Loucy (cell line): ENCODE measurements at regions not wholly inside any gene's neighbourhood (a gene's known extent, or its start where the extent isn't known, plus 50 kb on each side); places are given as distances from the start of the nearest gene placed in this dataset.

Source experiments
- H2AFZ ChIP-seq: fragments of 200-600 bp; sonication (generic); 2 replicates; pipeline ENCODE4 v1.6.0; 2016; ENCODE audit warnings: antibody characterized with exemption, mild to moderate bottlenecking, low read length, moderate library complexity
- H3F3A ChIP-seq: fragments of 200-600 bp; 2 replicates; pipeline ENCODE4 v1.6.0; 2016; ENCODE audit warnings: antibody characterized with exemption, low read depth, mild to moderate bottlenecking
- H3K27me3 ChIP-seq: fragments of 200-600 bp; sonication (generic); 2 replicates; pipeline ENCODE4 v1.6.1; 2014; ENCODE audit warnings: low read length, mild to moderate bottlenecking; ENCODE audit not compliant: insufficient read depth, poor library complexity, severe bottlenecking
- H3K36me3 ChIP-seq: fragments of 200-600 bp; sonication (generic); 2 replicates; pipeline ENCODE4 v1.6.1; 2016; ENCODE audit warnings: low read length; ENCODE audit not compliant: insufficient read depth
- H3K4me1 ChIP-seq: fragments of 200-600 bp; sonication (generic); 2 replicates; pipeline ENCODE4 v1.5.1; 2014; ENCODE audit warnings: low read length, mild to moderate bottlenecking; ENCODE audit not compliant: insufficient read depth, poor library complexity, severe bottlenecking
- H3K4me2 ChIP-seq: fragments of 200-600 bp; sonication (generic); 2 replicates; pipeline ENCODE4 v1.6.0; 2014; ENCODE audit warnings: antibody characterized with exemption, low read length, low read depth, mild to moderate bottlenecking; ENCODE audit not compliant: poor library complexity, severe bottlenecking
- H3K4me3 ChIP-seq: fragments of 200-600 bp; sonication (generic); 2 replicates; pipeline ENCODE4 v1.5.1; 2014; ENCODE audit warnings: low read length, mild to moderate bottlenecking, mixed read lengths; ENCODE audit not compliant: poor library complexity, severe bottlenecking
- H3K79me2 ChIP-seq: fragments of 200-600 bp; sonication (generic); 2 replicates; pipeline ENCODE4 v1.6.1; 2014; ENCODE audit warnings: low read length; ENCODE audit not compliant: insufficient read depth
- H3K9ac ChIP-seq: fragments of 200-600 bp; sonication (generic); 2 replicates; pipeline ENCODE4 v1.6.0; 2014; ENCODE audit warnings: mild to moderate bottlenecking, low read depth, low read length, moderate library complexity; ENCODE audit not compliant: poor library complexity, severe bottlenecking
- H3K9me2 ChIP-seq: fragments of 200-600 bp; sonication (generic); replicated peaks from 2 replicates; pipeline ENCODE4 v1.6.1; 2016; ENCODE audit warnings: low read depth, low read length, mixed read lengths
- H3K9me3 ChIP-seq: fragments of 200-600 bp; sonication (generic); 2 replicates; pipeline ENCODE4 v1.6.1; 2014; ENCODE audit warnings: mild to moderate bottlenecking, antibody characterized with exemption, low read length, low read depth; ENCODE audit not compliant: insufficient read depth
- H4K20me1 ChIP-seq: fragments of 200-600 bp; sonication (generic); 2 replicates; pipeline ENCODE4 v1.6.0; 2014; ENCODE audit warnings: antibody characterized with exemption, low read length, mild to moderate bottlenecking; ENCODE audit not compliant: insufficient read depth, poor library complexity, severe bottlenecking
- CTCF ChIP-seq: fragments of 200-600 bp; sonication (generic); conservative IDR thresholded peaks from 2 replicates; pipeline ENCODE4 v1.5.1; 2014; ENCODE audit warnings: mild to moderate bottlenecking, antibody characterized with exemption, low read length
- EZH2phosphoT487 ChIP-seq: fragments of 200-600 bp; IDR thresholded peaks from 2 replicates; pipeline ENCODE4 v1.6.1; 2018; ENCODE audit warnings: antibody characterized with exemption, mild to moderate bottlenecking, moderate library complexity, borderline replicate concordance

GRCh38 chr14:101616202-101616601 lies 54.9 kb downstream of the DIO3 start:
- H3K27me3 ChIP-seq = no peaks in the 10 kb centered on the region
- no peak overlapping the region for H3K9ac ChIP-seq
- no peak overlapping the region for H3K4me3 ChIP-seq
- no peaks in the 10 kb centered on the region for H3K9me3 ChIP-seq
- no peak for TF ChIP-seq CTCF
- TF ChIP-seq EZH2phosphoT487 = no peak
- H3F3A ChIP-seq = no peaks in the 10 kb centered on the region
- no peak overlapping the region for H3K4me2 ChIP-seq
- no peaks in the 10 kb centered on the region for H3K79me2 ChIP-seq
- no peaks in the 10 kb centered on the region for H4K20me1 ChIP-seq
- H3K36me3 ChIP-seq = no peaks in the 10 kb centered on the region
- no peak overlapping the region for H2AFZ ChIP-seq
- H3K4me1 ChIP-seq = no peaks in the 10 kb centered on the region
- no peaks in the 10 kb centered on the region for H3K9me2 ChIP-seq

- TF ChIP-seq EZH2phosphoT487 (no peak), CTCF (no peak)
- no peaks in the 10 kb centered on the region for H3K27me3 ChIP-seq
Measured at GRCh38 chr14:101619484-101619883, 58.2 kb downstream of the DIO3 start.

GRCh38 chr14:101620031-101620788 lies 58.9 kb downstream of the DIO3 start:
- Histone ChIP-seq H3K9me2 (no peaks in the 10 kb centered on the region), H2AFZ (no peak overlapping the region), H3K9me3 (no peaks in the 10 kb centered on the region), H3K36me3 (no peaks in the 10 kb centered on the region), H3K4me2 (no peak overlapping the region), H4K20me1 (no peaks in the 10 kb centered on the region), H3K27me3 (no peaks in the 10 kb centered on the region), H3K4me1 (no peaks in the 10 kb centered on the region), H3F3A (no peaks in the 10 kb centered on the region), H3K4me3 (no peak overlapping the region), H3K9ac (no peak overlapping the region), H3K79me2 (no peaks in the 10 kb centered on the region)
- TF ChIP-seq CTCF (no peak), EZH2phosphoT487 (no peak)

More at GRCh38 chr14:101619484-101619883, 58.2 kb downstream of the DIO3 start:
- Histone ChIP-seq H3K9me3 (no peaks in the 10 kb centered on the region), H4K20me1 (no peaks in the 10 kb centered on the region), H3K4me3 (no peak overlapping the region), H3K9ac (no peak overlapping the region), H3K4me1 (no peaks in the 10 kb centered on the region), H2AFZ (no peak overlapping the region), H3F3A (no peaks in the 10 kb centered on the region), H3K36me3 (no peaks in the 10 kb centered on the region), H3K79me2 (no peaks in the 10 kb centered on the region), H3K4me2 (no peak overlapping the region), H3K9me2 (no peaks in the 10 kb centered on the region)
